Ovary (tissue), 7 donors: ENCODE measurements at regions not wholly inside any gene's neighbourhood (a gene's known extent, or its start where the extent isn't known, plus 50 kb on each side); places are given as distances from the start of the nearest gene placed in this dataset.

Source experiments
- DNase-seq, 5 donors: peaks; one replicate each; pipeline ENCODE4 v3.0.0-alpha.2; 2019 to 2020
- H3K27ac ChIP-seq, 2 donors: fragments of 200-600 bp; one replicate each; pipeline versions ENCODE4 v1.5.1 to v1.8.0; 2019 to 2022
- H3K27me3 ChIP-seq: fragments of 200-600 bp; one replicate; pipeline ENCODE4 v1.8.0; 2022
- H3K36me3 ChIP-seq: fragments of 200-600 bp; sonication (generic); one replicate; pipeline ENCODE4 v1.5.1; 2019
- H3K4me1 ChIP-seq: one replicate; pipeline ENCODE4 v1.8.1; 2013; ENCODE audit warnings: mild to moderate bottlenecking, moderate library complexity; ENCODE audit not compliant: insufficient read depth
- H3K4me3 ChIP-seq: fragments of 200-600 bp; sonication (generic); one replicate; pipeline ENCODE4 v1.5.1; 2017
- H3K9me3 ChIP-seq, 2 donors: fragments of 200-600 bp in 1 of 2; sonication (generic) in 1 of 2; one replicate each; pipeline versions ENCODE4 v1.5.1 to v1.8.1; 2013 to 2019; ENCODE audit warnings: mild to moderate bottlenecking in 1 of 2, moderate library complexity in 1 of 2
- CTCF ChIP-seq, 3 donors: fragments of 450-650 bp in 2 of 3; fragments of 200-600 bp in 1 of 3; IDR thresholded peaks; one replicate each; pipeline versions ENCODE4 v1.5.1 to v1.8.0; 2016 to 2022; ENCODE audit warnings: antibody characterized with exemption in 3 of 3, mild to moderate bottlenecking in 1 of 3
- EP300 ChIP-seq: sonication (generic); formaldehyde crosslinking; IDR thresholded peaks from one replicate; pipeline ENCODE4 v1.6.1; 2017; ENCODE audit warnings: antibody characterized with exemption
- POLR2A ChIP-seq: fragments of 450-650 bp; IDR thresholded peaks from one replicate; pipeline ENCODE4 v1.6.1; 2017; ENCODE audit warnings: antibody characterized with exemption, mild to moderate bottlenecking, moderate library complexity
- WGBS, 3 donors: extraction: QIAGEN DNeasy Blood & Tissue Kit in 1 of 3; methylation state at CpG; one replicate each; pipeline versions ENCODE4 v1.1.5 to v1.1.7; 2013 to 2017; 5-methylcytosine and 5-hydroxymethylcytosine counted together
- intact Hi-C, 4 donors: fragments of 100-400 bp; cut with DNase I; formaldehyde crosslinking; loops; one replicate each; pipeline versions ENCODE4 v1.11.0 to v1.15.1; 2022 to 2023
- donor health status: DM: no; HTN: no; CAD: no; lungs with moderate emphysema.
- donor health status: DM: no; HTN: no; CAD: no.
- donor health status: Bipolar disorder and iron deficiency.
- donor health status: DM: no; HTN: no; CAD: no.
- donor health status: DM: yes; HTN: yes; CAD: no.

GRCh38 chr5:154664869-154665268 is 90.3 kb upstream of the LARP1 start:
- Histone ChIP-seq H3K4me1 (no peaks in the 10 kb centered on the region), H3K27me3 (no peaks in the 10 kb centered on the region), H3K4me3 (no peak overlapping the region), H3K9me3 (peaks cover 0 to 6% of the 10 kb centered on the region in 2 donors), H3K27ac (no peak overlapping the region), H3K36me3 (no peaks in the 10 kb centered on the region)
- TF ChIP-seq EP300 (no peak), CTCF (IDR thresholded peaks at IDR 0.05) (no peak), POLR2A (no peak)
- no peak for DNase-seq
- intact Hi-C loops, result loop anchor here in 1 of 4 donors (10.0 kb wide), 1 partner anchor 150 kb away; no protein-coding TSS in a partner anchor

- Histone ChIP-seq H3K27ac (no peak overlapping the region), H3K4me3 (no peak overlapping the region), H3K27me3 (no peaks in the 10 kb centered on the region), H3K4me1 (no peaks in the 10 kb centered on the region), H3K9me3 (peaks cover 0 to 5% of the 10 kb centered on the region in 2 donors), H3K36me3 (no peaks in the 10 kb centered on the region)
- TF ChIP-seq POLR2A (no peak), EP300 (no peak), CTCF (IDR thresholded peaks at IDR 0.05) (no peak)
- intact Hi-C loops, result loop anchor here in 1 of 4 donors (10.0 kb wide), 1 partner anchor 151 kb away; no protein-coding TSS in a partner anchor
- no peak for DNase-seq
- WGBS, 3 donors, result 71 to 80% (median 73%) methylated on average over 3 of the region's 3 CpGs
Observed at GRCh38 chr5:154663424-154663823, 91.8 kb upstream of the LARP1 start.

- no peaks in the 10 kb centered on the region for H3K9me3 ChIP-seq
- no peaks in the 10 kb centered on the region for H3K27me3 ChIP-seq
- TF ChIP-seq POLR2A, result no peak
- TF ChIP-seq EP300, result no peak
- no peak for TF ChIP-seq CTCF (IDR thresholded peaks at IDR 0.05)
- H3K36me3 ChIP-seq, result no peaks in the 10 kb centered on the region
- intact Hi-C loops, result loop anchor here in 3 of 4 donors (5.0 to 10.0 kb wide), 4 partner anchors 100 to 1708 kb away; partner anchors contain the start of genes LARP1 (in 1 of the 3) and MRPL22 (in 1 of the 3)
- peak overlapping the region; percentile 20 for H3K4me3 ChIP-seq
- DNase-seq, result no peak
- H3K4me1 ChIP-seq, result peaks cover 8% of the 10 kb centered on the region
- 33 to 41% (median 38%) methylated on average over 13 of the region's 13 CpGs for WGBS, 3 donors
- peak overlapping the region in 1 of 2 donors; percentile 50 for H3K27ac ChIP-seq
Observed at GRCh38 chr5:154654486-154655371, 100.4 kb upstream of the LARP1 start.

- TF ChIP-seq EP300 (no peak), CTCF (IDR thresholded peaks at IDR 0.05) (no peak), POLR2A (no peak)
- Histone ChIP-seq H3K4me1 (peaks cover 8% of the 10 kb centered on the region), H3K27me3 (no peaks in the 10 kb centered on the region), H3K9me3 (no peaks in the 10 kb centered on the region), H3K4me3 (peak overlapping the region; percentile 20), H3K36me3 (no peaks in the 10 kb centered on the region), H3K27ac (peak overlapping the region in 1 of 2 donors; percentile 50)
- 7 to 16% (median 9%) methylated on average over 4 of the region's 4 CpGs for WGBS, 3 donors
- DNase-seq, result peak in 1 of 5 donors; percentile 15
- intact Hi-C loops, result loop anchor here in 3 of 4 donors (5.0 to 10.0 kb wide), 3 partner anchors 101 to 291 kb away; partner anchors contain the start of genes LARP1 (in 1 of the 3) and MRPL22 (in 1 of the 3)
Observed at GRCh38 chr5:154653764-154654485, 101.3 kb upstream of the LARP1 start.
